IMR-90 (cell line): ENCODE measurements at regions not wholly inside any gene's neighbourhood (a gene's known extent, or its start where the extent isn't known, plus 50 kb on each side); places are given as distances from the start of the nearest gene placed in this dataset.

Source experiments
- ATAC-seq: fragments of 200-7000 bp; cut with Tn5 transposase; 2 replicates; pipeline ENCODE4 v1.9.1; 2020; ENCODE audit warnings: low read depth, mild to moderate bottlenecking, moderate library complexity
- BruUV-seq: library from RNA; stranded (reverse); fragments of 400-500 nt; replicated peaks from 2 replicates; lab custom pipeline; 2021; lab: Mats Ljungman, UMichigan
- CTCF ChIA-PET: fragments of 300-600 bp; formaldehyde crosslinking; extraction: SDS; loops from one replicate; lab custom pipeline; 2021; ENCODE audit warnings: antibody characterized with exemption; lab: Yijun Ruan, JAX
- POLR2A ChIA-PET: fragments of 300-600 bp; sonication (Branson Sonifier 250); formaldehyde crosslinking; loops from one replicate; lab custom pipeline; 2022; ENCODE audit warnings: antibody characterized with exemption; ENCODE audit not compliant: unreplicated experiment; lab: Charles Lee
- DNase-seq: peaks from one replicate; pipeline ENCODE4 v3.0.0; 2013
- H2AFZ ChIP-seq: replicated peaks from 2 replicates; pipeline ENCODE3; 2013; ENCODE audit warnings: low read length, mild to moderate bottlenecking; ENCODE audit not compliant: poor library complexity
- H2AK5ac ChIP-seq: 2 replicates; pipeline ENCODE4 v1.6.1; 2013; ENCODE audit warnings: low read depth, low read length, inconsistent platforms
- H2AK9ac ChIP-seq: replicated peaks from 2 replicates; pipeline ENCODE3; 2013; ENCODE audit warnings: mild to moderate bottlenecking, low read depth, low read length, moderate library complexity; ENCODE audit not compliant: poor library complexity
- H2BK120ac ChIP-seq: 2 replicates; pipeline ENCODE4 v1.6.1; 2013; ENCODE audit warnings: low read depth, low read length, inconsistent platforms
- H2BK15ac ChIP-seq: 3 replicates; pipeline ENCODE4 v1.6.1; 2013; ENCODE audit warnings: low read depth, low read length, inconsistent platforms
- H2BK20ac ChIP-seq: 2 replicates; pipeline ENCODE4 v1.6.1; 2013; ENCODE audit warnings: low read depth, mild to moderate bottlenecking, inconsistent platforms, low read length, moderate library complexity
- H2BK5ac ChIP-seq: 2 replicates; pipeline ENCODE4 v1.6.1; 2013; ENCODE audit warnings: mild to moderate bottlenecking, low read depth, low read length, inconsistent platforms; ENCODE audit not compliant: poor library complexity, severe bottlenecking
- H3K14ac ChIP-seq: replicated peaks from 2 replicates; pipeline ENCODE4 v1.6.1; 2013; ENCODE audit warnings: low read depth, low read length, inconsistent platforms
- H3K18ac ChIP-seq: 2 replicates; pipeline ENCODE4 v1.6.1; 2013; ENCODE audit warnings: low read depth, low read length, control low read depth
- H3K23ac ChIP-seq: 2 replicates; pipeline ENCODE4 v1.6.1; 2013; ENCODE audit warnings: low read depth, low read length, inconsistent platforms
- H3K27ac ChIP-seq: 2 replicates; pipeline ENCODE4 v1.5.1; 2013; ENCODE audit warnings: mild to moderate bottlenecking, control low read depth, low read length; ENCODE audit not compliant: insufficient read depth
- H3K27me3 ChIP-seq: 2 replicates; pipeline ENCODE4 v1.6.1; 2013; ENCODE audit warnings: low read length; ENCODE audit not compliant: control insufficient read depth, insufficient read depth
- H3K36me3 ChIP-seq: 2 replicates; pipeline ENCODE4 v1.6.1; 2013; ENCODE audit warnings: low read length, mixed read lengths; ENCODE audit not compliant: control insufficient read depth, insufficient read depth
- H3K4ac ChIP-seq: 2 replicates; pipeline ENCODE4 v1.6.1; 2013; ENCODE audit warnings: low read depth, low read length, inconsistent platforms
- H3K4me1 ChIP-seq: 2 replicates; pipeline ENCODE4 v1.6.1; 2013; ENCODE audit warnings: low read length, mixed read lengths; ENCODE audit not compliant: control insufficient read depth, insufficient read depth
- H3K4me2 ChIP-seq: 2 replicates; pipeline ENCODE4 v1.6.1; 2013; ENCODE audit warnings: low read depth, mild to moderate bottlenecking, control low read depth, low read length, moderate library complexity
- H3K4me3 ChIP-seq: 2 replicates; pipeline ENCODE4 v1.5.1; 2013; ENCODE audit warnings: low read depth, mild to moderate bottlenecking, control low read depth, low read length, moderate library complexity; ENCODE audit not compliant: insufficient read depth
- H3K56ac ChIP-seq: 2 replicates; pipeline ENCODE4 v1.6.1; 2013; ENCODE audit warnings: low read length, inconsistent platforms; ENCODE audit not compliant: insufficient read depth; ENCODE audit errors: extremely low read depth
- H3K79me1 ChIP-seq, 2 experiments: 2 replicates each; pipeline ENCODE4 v1.6.1; 2013; ENCODE audit warnings: low read length in 2 of 2, inconsistent platforms in 1 of 2, low read depth in 1 of 2
- H3K9ac ChIP-seq: 2 replicates; pipeline ENCODE4 v1.6.1; 2013; ENCODE audit warnings: low read depth, low read length, control low read depth
- H3K9me1 ChIP-seq: 2 replicates; pipeline ENCODE4 v1.6.1; 2013; ENCODE audit warnings: low read length, inconsistent platforms; ENCODE audit not compliant: insufficient read depth
- H3K9me3 ChIP-seq: 2 replicates; pipeline ENCODE4 v1.6.1; 2013; ENCODE audit warnings: low read length; ENCODE audit not compliant: control insufficient read depth, insufficient read depth
- H4K20me1 ChIP-seq: 2 replicates; pipeline ENCODE4 v1.6.1; 2013; ENCODE audit warnings: low read length, inconsistent platforms; ENCODE audit not compliant: insufficient read depth
- H4K5ac ChIP-seq: 2 replicates; pipeline ENCODE4 v1.6.1; 2013; ENCODE audit warnings: mild to moderate bottlenecking, low read depth, low read length, control low read depth
- H4K8ac ChIP-seq, 2 experiments: 2 replicates each; pipeline ENCODE4 v1.6.1; 2013; ENCODE audit warnings: low read depth in 2 of 2, low read length in 2 of 2, control low read depth in 1 of 2, inconsistent platforms in 1 of 2
- H4K91ac ChIP-seq: 2 replicates; pipeline ENCODE4 v1.6.1; 2013; ENCODE audit warnings: low read depth, low read length, inconsistent platforms; ENCODE audit not compliant: insufficient read depth
- MAFK ChIP-seq: IDR thresholded peaks from 2 replicates; pipeline ENCODE4 v1.6.1; 2012; ENCODE audit warnings: low read depth, low read length, improper control_type of control experiment
- NFE2L2 ChIP-seq: fragments of 150-350 bp; IDR thresholded peaks from 2 replicates; pipeline ENCODE4 v1.6.1; 2016; ENCODE audit warnings: low read depth, mild to moderate bottlenecking, low read length
- POLR2A ChIP-seq: IDR thresholded peaks from 2 replicates; pipeline ENCODE4 v1.6.1; 2012; ENCODE audit warnings: mild to moderate bottlenecking, low read depth, low read length
- SMC3 ChIP-seq: fragments of 150-350 bp; IDR thresholded peaks from 2 replicates; pipeline ENCODE4 v1.6.1; 2016; ENCODE audit warnings: low read depth, mild to moderate bottlenecking, antibody characterized with exemption, low read length, moderate library complexity
- USF2 ChIP-seq: fragments of 150-350 bp; IDR thresholded peaks from 2 replicates; pipeline ENCODE4 v1.6.1; 2017; ENCODE audit warnings: mild to moderate bottlenecking, antibody characterized with exemption, low read length, low read depth
- WGBS, 2 experiments: methylation state at CpG; one replicate each; pipeline versions ENCODE4 v1.1.5 to v1.1.7; 2013; ENCODE audit warnings: missing lambda C conversion rate in 2 of 2; ENCODE audit not compliant: insufficient read length in 1 of 2; ENCODE audit errors: extremely low coverage in 2 of 2; 5-methylcytosine and 5-hydroxymethylcytosine counted together
- dilution Hi-C: fragments of 300-500 bp; cut with HindIII; formaldehyde crosslinking; loops from one replicate; pipeline ENCODE4 v1.14.3; 2018; ENCODE audit warnings: low sequenced_read_pairs; ENCODE audit not compliant: unreplicated experiment
- in situ Hi-C: fragments of 300-500 bp; cut with MboI; formaldehyde crosslinking; loops from 3 replicates; pipeline ENCODE4 v1.14.3; 2019; ENCODE audit warnings: low sequenced_read_pairs, inconsistent platforms, mixed read lengths
- intact Hi-C: fragments of 100-400 bp; cut with micrococcal nuclease; formaldehyde crosslinking; loops from 2 replicates; pipeline ENCODE4 v1.10.0; 2022

GRCh38 chr14:84404246-84404645 lies 1125.7 kb upstream of the FLRT2 start:
- Histone ChIP-seq H2BK5ac (no peak overlapping the region), H3K4ac (no peak overlapping the region), H3K9me3 (no peaks in the 10 kb centered on the region; the same call in none of the 2 replicates), H3K4me2 (no peak overlapping the region), H3K79me1 (no peaks in the 10 kb centered on the region), H2BK20ac (no peak overlapping the region), H2AK5ac (no peak overlapping the region), H3K9ac (no peak overlapping the region), H3K4me1 (no peaks in the 10 kb centered on the region), H4K5ac (no peak overlapping the region), H4K20me1 (no peaks in the 10 kb centered on the region), H3K27me3 (no peaks in the 10 kb centered on the region), H2BK15ac (no peak overlapping the region), H2BK120ac (no peak overlapping the region), H3K9me1 (no peaks in the 10 kb centered on the region), H3K18ac (no peak overlapping the region), H3K23ac (no peak overlapping the region), H3K4me3 (no peak overlapping the region), H4K8ac (no peak overlapping the region), H3K56ac (no peak overlapping the region), H3K27ac (no peak overlapping the region), H3K36me3 (no peaks in the 10 kb centered on the region), H3K14ac (no peak overlapping the region), H2AFZ (no peak overlapping the region), H4K91ac (no peak overlapping the region), H2AK9ac (no peak overlapping the region)
- no TSS peak for BruUV-seq
- in situ Hi-C loops (no loop called here), intact Hi-C loops (no loop called here), dilution Hi-C loops (no loop called here)
- POLR2A ChIA-PET: no interaction called here
- no CpG with 5 or more reads among the region's 3 CpGs for WGBS, 2 experiments
- CTCF ChIA-PET: interaction anchor here (0.6 kb wide), 2 partner anchors 525 to 938 kb away, joined by 3 to 5 read pairs; no protein-coding TSS in a partner anchor
- DNase-seq (no peak), ATAC-seq (no peak)
- no peak for TF ChIP-seq MAFK
- TF ChIP-seq USF2: no peak
- no peak for TF ChIP-seq POLR2A
- TF ChIP-seq NFE2L2: no peak
- no peak for TF ChIP-seq SMC3
